SU-DHL-6 (cell line): ENCODE measurements at regions not wholly inside any gene's neighbourhood (a gene's known extent, or its start where the extent isn't known, plus 50 kb on each side); places are given as distances from the start of the nearest gene placed in this dataset.

Experiments
- H2AFZ ChIP-seq: fragments of 200-600 bp; sonication (generic); 2 replicates; pipeline ENCODE4 v1.6.1; 2014; ENCODE audit warnings: low read depth, mild to moderate bottlenecking, moderate library complexity, mixed read lengths, antibody characterized with exemption, low read length; ENCODE audit not compliant: severe bottlenecking
- H3F3A ChIP-seq: fragments of 200-600 bp; shearing (Covaris generic); 2 replicates; pipeline ENCODE4 v1.6.0; 2016; ENCODE audit warnings: antibody characterized with exemption, mild to moderate bottlenecking; ENCODE audit not compliant: insufficient read depth
- H3K27ac ChIP-seq: fragments of 200-600 bp; sonication (generic); 2 replicates; pipeline ENCODE4 v1.5.1; 2016; ENCODE audit warnings: low read depth, mild to moderate bottlenecking, low read length, moderate library complexity, mixed read lengths
- H3K27me3 ChIP-seq: fragments of 200-600 bp; sonication (generic), shearing (Covaris generic); 2 replicates; pipeline ENCODE4 v1.6.0; 2014; ENCODE audit warnings: mild to moderate bottlenecking, low read length
- H3K36me3 ChIP-seq: fragments of 200-600 bp; sonication (generic); 2 replicates; pipeline ENCODE4 v1.6.1; 2014; ENCODE audit warnings: mild to moderate bottlenecking, low read length, mixed read lengths
- H3K4me2 ChIP-seq: fragments of 300-600, 200-600 bp; shearing (Covaris generic), sonication (generic); 2 replicates; pipeline ENCODE4 v1.6.0; 2014; ENCODE audit warnings: low read length, low read depth, mild to moderate bottlenecking; ENCODE audit not compliant: poor library complexity, severe bottlenecking
- H3K4me3 ChIP-seq: fragments of 200-600 bp; sonication (generic); 2 replicates; pipeline ENCODE4 v1.5.1; 2014; ENCODE audit warnings: antibody characterized with exemption, low read length, mild to moderate bottlenecking, mixed read lengths; ENCODE audit not compliant: insufficient read depth, poor library complexity, severe bottlenecking
- H3K79me2 ChIP-seq: fragments of 200-600 bp; sonication (generic); 2 replicates; pipeline ENCODE4 v1.6.1; 2014; ENCODE audit warnings: mild to moderate bottlenecking, low read length, moderate library complexity; ENCODE audit not compliant: insufficient read depth
- H3K9ac ChIP-seq: fragments of 200-600 bp; sonication (generic); 2 replicates; pipeline ENCODE4 v1.7.0; 2014; ENCODE audit warnings: mild to moderate bottlenecking, low read length
- H3K9me2 ChIP-seq: fragments of 200-600 bp; sonication (generic); replicated peaks from 2 replicates; pipeline ENCODE4 v1.6.1; 2014; ENCODE audit warnings: low read length; ENCODE audit not compliant: insufficient read depth
- H3K9me3 ChIP-seq: fragments of 200-600 bp; sonication (generic); 2 replicates; pipeline ENCODE4 v1.6.1; 2014; ENCODE audit warnings: low read length, mixed read lengths; ENCODE audit not compliant: insufficient read depth
- H4K20me1 ChIP-seq: fragments of 200-600 bp; sonication (generic); 2 replicates; pipeline ENCODE4 v1.6.1; 2014; ENCODE audit warnings: low read depth, mild to moderate bottlenecking, antibody characterized with exemption, low read length, moderate library complexity, mixed read lengths
- EZH2phosphoT487 ChIP-seq: fragments of 200-600 bp; sonication (generic), shearing (Covaris generic); conservative IDR thresholded peaks from 2 replicates; pipeline ENCODE4 v1.6.1; 2018; ENCODE audit warnings: mild to moderate bottlenecking, antibody characterized with exemption, low read length, moderate library complexity, mixed read lengths
- TF ChIP-seq, protein P1 (sequence below): fragments of 200-600 bp; sonication (generic); IDR thresholded peaks from one replicate; pipeline ENCODE4 v1.5.1; 2017; ENCODE audit warnings: antibody characterized with exemption, mild to moderate bottlenecking, low read length, moderate library complexity; ENCODE audit not compliant: insufficient read depth, poor library complexity, severe bottlenecking

DNA sequence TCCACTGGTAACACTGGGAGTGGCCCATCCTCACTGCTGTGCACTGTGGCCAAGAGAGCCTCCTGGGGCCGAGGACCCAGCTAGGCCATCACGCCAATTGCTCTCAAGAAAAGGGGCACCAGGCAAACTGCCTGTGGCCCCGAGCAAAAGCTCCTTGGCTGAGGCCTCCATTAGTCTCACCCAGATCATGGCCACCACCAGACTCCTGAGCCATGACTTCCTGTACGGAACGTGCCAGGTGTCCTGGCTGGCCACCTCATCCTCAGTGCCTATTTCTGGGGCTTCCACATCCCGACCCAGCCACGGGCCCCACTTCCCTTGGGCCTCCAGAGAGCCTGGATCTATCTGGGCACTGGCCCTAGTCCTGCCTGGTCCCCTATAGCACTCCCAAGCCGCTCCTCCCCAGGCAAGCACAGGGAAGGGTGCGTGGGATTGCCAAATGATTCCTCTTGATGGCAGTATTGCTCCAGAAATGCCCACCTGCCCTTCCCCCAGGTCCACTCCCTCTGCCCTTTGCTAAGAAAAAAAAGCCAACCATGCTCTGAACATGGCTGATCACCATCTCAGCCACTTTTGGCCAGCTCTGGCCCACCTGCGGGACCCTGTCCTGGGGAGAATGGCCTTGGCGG is 212.6 kb upstream of the AGTR2 start:
- H2AFZ ChIP-seq = no peak overlapping the region
- no peaks in the 10 kb centered on the region for H3K79me2 ChIP-seq
- no peaks in the 10 kb centered on the region for H3F3A ChIP-seq
- H4K20me1 ChIP-seq = no peaks in the 10 kb centered on the region
- no peak overlapping the region for H3K4me3 ChIP-seq
- TF ChIP-seq, protein P1, sequence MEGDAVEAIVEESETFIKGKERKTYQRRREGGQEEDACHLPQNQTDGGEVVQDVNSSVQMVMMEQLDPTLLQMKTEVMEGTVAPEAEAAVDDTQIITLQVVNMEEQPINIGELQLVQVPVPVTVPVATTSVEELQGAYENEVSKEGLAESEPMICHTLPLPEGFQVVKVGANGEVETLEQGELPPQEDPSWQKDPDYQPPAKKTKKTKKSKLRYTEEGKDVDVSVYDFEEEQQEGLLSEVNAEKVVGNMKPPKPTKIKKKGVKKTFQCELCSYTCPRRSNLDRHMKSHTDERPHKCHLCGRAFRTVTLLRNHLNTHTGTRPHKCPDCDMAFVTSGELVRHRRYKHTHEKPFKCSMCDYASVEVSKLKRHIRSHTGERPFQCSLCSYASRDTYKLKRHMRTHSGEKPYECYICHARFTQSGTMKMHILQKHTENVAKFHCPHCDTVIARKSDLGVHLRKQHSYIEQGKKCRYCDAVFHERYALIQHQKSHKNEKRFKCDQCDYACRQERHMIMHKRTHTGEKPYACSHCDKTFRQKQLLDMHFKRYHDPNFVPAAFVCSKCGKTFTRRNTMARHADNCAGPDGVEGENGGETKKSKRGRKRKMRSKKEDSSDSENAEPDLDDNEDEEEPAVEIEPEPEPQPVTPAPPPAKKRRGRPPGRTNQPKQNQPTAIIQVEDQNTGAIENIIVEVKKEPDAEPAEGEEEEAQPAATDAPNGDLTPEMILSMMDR = no peak
- TF ChIP-seq EZH2phosphoT487 = no peak
- no peaks in the 10 kb centered on the region for H3K9me2 ChIP-seq
- H3K9ac ChIP-seq = no peak overlapping the region
- no peaks in the 10 kb centered on the region for H3K9me3 ChIP-seq
- H3K4me2 ChIP-seq = no peak overlapping the region
- H3K36me3 ChIP-seq = no peaks in the 10 kb centered on the region
- H3K27me3 ChIP-seq = no peaks in the 10 kb centered on the region
- no peak overlapping the region for H3K27ac ChIP-seq

DNA sequence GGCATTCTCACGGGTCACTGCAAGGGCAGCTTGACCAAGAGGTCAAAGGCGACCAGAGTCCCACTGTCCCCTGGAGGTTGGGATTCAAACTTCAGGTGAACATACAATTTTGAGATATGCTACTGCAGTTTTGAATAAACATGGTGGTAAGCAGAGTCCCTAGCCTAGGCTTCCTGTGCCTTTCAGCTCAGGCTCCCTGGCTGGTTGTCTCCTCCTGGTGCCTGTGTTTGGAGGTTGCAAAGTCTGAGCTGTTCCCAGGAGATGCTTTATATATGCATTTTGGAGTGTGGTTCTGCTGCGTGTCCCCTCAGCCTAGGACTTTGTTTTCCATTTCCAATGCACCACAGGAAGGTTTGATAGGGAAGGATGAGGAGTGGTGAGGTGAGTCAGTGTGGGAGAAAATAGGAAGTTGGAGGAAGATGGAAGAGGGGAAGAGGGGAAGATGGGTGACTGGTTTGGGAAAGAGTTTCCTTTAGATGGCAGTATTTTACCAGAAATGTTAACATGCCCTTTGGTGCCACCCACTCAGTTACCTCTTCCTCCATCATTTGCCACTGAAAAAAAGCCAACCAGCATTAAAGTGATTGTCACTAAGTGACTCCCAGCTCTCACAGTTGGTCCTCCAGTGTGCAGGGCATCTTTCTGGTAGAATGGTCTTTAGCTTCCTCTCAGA is 211.7 kb upstream of the AGTR2 start:
- Histone ChIP-seq H3K9me2 (no peaks in the 10 kb centered on the region), H3F3A (no peaks in the 10 kb centered on the region), H3K27ac (no peak overlapping the region), H3K4me3 (no peak overlapping the region), H3K4me2 (no peak overlapping the region), H3K79me2 (no peaks in the 10 kb centered on the region), H3K27me3 (no peaks in the 10 kb centered on the region), H4K20me1 (no peaks in the 10 kb centered on the region), H3K36me3 (no peaks in the 10 kb centered on the region), H2AFZ (no peak overlapping the region), H3K9ac (no peak overlapping the region), H3K9me3 (no peaks in the 10 kb centered on the region)
- TF ChIP-seq EZH2phosphoT487 = no peak
- TF ChIP-seq, protein P1 = no peak

DNA sequence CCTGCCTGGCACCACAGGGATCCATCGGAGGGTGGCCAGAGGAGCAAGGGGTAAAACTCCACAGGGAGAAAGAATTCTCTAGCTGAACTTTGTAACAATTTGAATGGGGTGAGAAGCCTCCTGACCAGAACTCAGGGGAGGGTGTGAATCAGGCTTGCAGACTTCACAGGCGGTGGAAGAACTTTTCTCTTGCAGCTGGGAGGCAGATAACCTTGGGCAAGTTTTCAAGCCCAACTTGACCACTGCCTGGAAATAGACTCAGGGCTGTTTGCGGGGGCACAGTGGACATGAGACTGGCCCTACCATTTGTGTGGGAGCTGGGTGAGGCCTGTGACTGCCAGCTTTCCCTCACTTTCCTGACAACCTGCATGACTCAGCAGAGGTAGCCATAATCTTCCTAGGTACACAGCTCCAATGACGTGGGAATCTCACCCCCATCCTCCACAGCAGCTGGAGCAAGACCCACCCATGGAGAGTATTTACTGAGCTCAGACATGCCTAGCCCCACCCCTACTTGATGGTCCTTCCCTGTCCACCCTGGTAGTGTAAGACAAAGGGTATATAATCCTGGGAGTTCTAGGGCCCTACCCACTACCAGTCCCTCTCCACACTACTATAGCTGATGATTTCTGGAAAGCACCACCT is 210.0 kb upstream of the AGTR2 start:
- Histone ChIP-seq H3K9me3 (no peaks in the 10 kb centered on the region), H3F3A (no peaks in the 10 kb centered on the region), H3K9ac (no peak overlapping the region), H3K27me3 (no peaks in the 10 kb centered on the region), H3K4me3 (no peak overlapping the region), H3K9me2 (no peaks in the 10 kb centered on the region), H3K79me2 (no peaks in the 10 kb centered on the region), H3K36me3 (no peaks in the 10 kb centered on the region), H2AFZ (no peak overlapping the region), H3K27ac (no peak overlapping the region), H3K4me2 (no peak overlapping the region), H4K20me1 (no peaks in the 10 kb centered on the region)
- TF ChIP-seq EZH2phosphoT487 = no peak
- TF ChIP-seq, protein P1 = no peak
